ENCODE measurements at regions not wholly inside any gene's neighbourhood (a gene's known extent, or its start where the extent isn't known, plus 50 kb on each side); places are given as distances from the start of the nearest gene placed in this dataset.

GRCh38 chr11:62057069-62057468, 66.7 kb upstream of the INCENP start:
- no peak overlapping the region for H3K4me3 ChIP-seq (ENCODE audit: low read length in 3 of 3)
- H3K36me3 ChIP-seq (ENCODE audit: control insufficient read depth in 3 of 3, insufficient read depth in 3 of 3, low read length in 3 of 3), result no peaks in the 10 kb centered on the region
- no peak overlapping the region for H3K9ac ChIP-seq (ENCODE audit: low read depth in 1 of 3, low read length in 3 of 3)
- no peaks in the 10 kb centered on the region for H3K9me3 ChIP-seq (ENCODE audit: control insufficient read depth in 3 of 3, low read length in 3 of 3)
- peaks cover 0 to 2% (median 0%) of the 10 kb centered on the region in 3 donors for H3K4me1 ChIP-seq (ENCODE audit: control insufficient read depth in 3 of 3, insufficient read depth in 3 of 3, low read length in 3 of 3)
- H3K27ac ChIP-seq (ENCODE audit: low read depth, low read length), result no peak overlapping the region
- H3K27me3 ChIP-seq (ENCODE audit: control insufficient read depth in 3 of 3, insufficient read depth in 3 of 3, low read length in 3 of 3), result no peaks in the 10 kb centered on the region

- Histone ChIP-seq H3K9ac (ENCODE audit: low read depth in 1 of 3, low read length in 3 of 3) (no peak overlapping the region), H3K4me1 (ENCODE audit: control insufficient read depth in 3 of 3, insufficient read depth in 3 of 3, low read length in 3 of 3) (peaks cover 0 to 2% (median 0%) of the 10 kb centered on the region in 3 donors), H3K36me3 (ENCODE audit: control insufficient read depth in 3 of 3, insufficient read depth in 3 of 3, low read length in 3 of 3) (no peaks in the 10 kb centered on the region), H3K9me3 (ENCODE audit: control insufficient read depth in 3 of 3, low read length in 3 of 3) (no peaks in the 10 kb centered on the region), H3K4me3 (ENCODE audit: low read length in 3 of 3) (no peak overlapping the region), H3K27me3 (ENCODE audit: control insufficient read depth in 3 of 3, insufficient read depth in 3 of 3, low read length in 3 of 3) (no peaks in the 10 kb centered on the region), H3K27ac (ENCODE audit: low read depth, low read length) (no peak overlapping the region)
Observed at GRCh38 chr11:62055970-62056369, 67.8 kb upstream of the INCENP start.

- Histone ChIP-seq H3K27me3 (ENCODE audit: control insufficient read depth in 3 of 3, insufficient read depth in 3 of 3, low read length in 3 of 3) (no peaks in the 10 kb centered on the region), H3K36me3 (ENCODE audit: control insufficient read depth in 3 of 3, insufficient read depth in 3 of 3, low read length in 3 of 3) (no peaks in the 10 kb centered on the region), H3K4me1 (ENCODE audit: control insufficient read depth in 3 of 3, insufficient read depth in 3 of 3, low read length in 3 of 3) (peaks cover 0 to 2% (median 0%) of the 10 kb centered on the region in 3 donors), H3K27ac (ENCODE audit: low read depth, low read length) (no peak overlapping the region), H3K9ac (ENCODE audit: low read depth in 1 of 3, low read length in 3 of 3) (no peak overlapping the region), H3K4me3 (ENCODE audit: low read length in 3 of 3) (no peak overlapping the region), H3K9me3 (ENCODE audit: control insufficient read depth in 3 of 3, low read length in 3 of 3) (no peaks in the 10 kb centered on the region)
Observed at GRCh38 chr11:62054484-62055121, 69.2 kb upstream of the INCENP start.

GRCh38 chr11:62054081-62054480, 69.7 kb upstream of the INCENP start:
- H3K36me3 ChIP-seq (ENCODE audit: control insufficient read depth in 3 of 3, insufficient read depth in 3 of 3, low read length in 3 of 3), result no peaks in the 10 kb centered on the region
- H3K9ac ChIP-seq (ENCODE audit: low read depth in 1 of 3, low read length in 3 of 3), result no peak overlapping the region
- H3K27ac ChIP-seq (ENCODE audit: low read depth, low read length), result no peak overlapping the region
- H3K4me1 ChIP-seq (ENCODE audit: control insufficient read depth in 3 of 3, insufficient read depth in 3 of 3, low read length in 3 of 3), result peaks cover 0 to 2% (median 0%) of the 10 kb centered on the region in 3 donors
- H3K9me3 ChIP-seq (ENCODE audit: control insufficient read depth in 3 of 3, low read length in 3 of 3), result no peaks in the 10 kb centered on the region
- H3K27me3 ChIP-seq (ENCODE audit: control insufficient read depth in 3 of 3, insufficient read depth in 3 of 3, low read length in 3 of 3), result no peaks in the 10 kb centered on the region
- no peak overlapping the region for H3K4me3 ChIP-seq (ENCODE audit: low read length in 3 of 3)

GRCh38 chr11:62050716-62051115, 73.1 kb upstream of the INCENP start:
- Histone ChIP-seq H3K27ac (ENCODE audit: low read depth, low read length) (no peak overlapping the region), H3K9me3 (ENCODE audit: control insufficient read depth in 3 of 3, low read length in 3 of 3) (no peaks in the 10 kb centered on the region), H3K36me3 (ENCODE audit: control insufficient read depth in 3 of 3, insufficient read depth in 3 of 3, low read length in 3 of 3) (no peaks in the 10 kb centered on the region), H3K27me3 (ENCODE audit: control insufficient read depth in 3 of 3, insufficient read depth in 3 of 3, low read length in 3 of 3) (no peaks in the 10 kb centered on the region), H3K4me3 (ENCODE audit: low read length in 3 of 3) (no peak overlapping the region), H3K4me1 (ENCODE audit: control insufficient read depth in 3 of 3, insufficient read depth in 3 of 3, low read length in 3 of 3) (no peaks in the 10 kb centered on the region), H3K9ac (ENCODE audit: low read depth in 1 of 3, low read length in 3 of 3) (no peak overlapping the region)

- no peak overlapping the region for H3K9ac ChIP-seq (ENCODE audit: low read depth in 1 of 3, low read length in 3 of 3)
- no peak overlapping the region for H3K27ac ChIP-seq (ENCODE audit: low read depth, low read length)
- no peaks in the 10 kb centered on the region for H3K27me3 ChIP-seq (ENCODE audit: control insufficient read depth in 3 of 3, insufficient read depth in 3 of 3, low read length in 3 of 3)
- H3K36me3 ChIP-seq (ENCODE audit: control insufficient read depth in 3 of 3, insufficient read depth in 3 of 3, low read length in 3 of 3), result no peaks in the 10 kb centered on the region
- no peaks in the 10 kb centered on the region for H3K4me1 ChIP-seq (ENCODE audit: control insufficient read depth in 3 of 3, insufficient read depth in 3 of 3, low read length in 3 of 3)
- no peaks in the 10 kb centered on the region for H3K9me3 ChIP-seq (ENCODE audit: control insufficient read depth in 3 of 3, low read length in 3 of 3)
- H3K4me3 ChIP-seq (ENCODE audit: low read length in 3 of 3), result no peak overlapping the region
Observed at GRCh38 chr11:62048100-62048499, 75.7 kb upstream of the INCENP start.

GRCh38 chr11:62046568-62047100, 77.2 kb upstream of the INCENP start:
- H3K27me3 ChIP-seq (ENCODE audit: control insufficient read depth in 3 of 3, insufficient read depth in 3 of 3, low read length in 3 of 3), result no peaks in the 10 kb centered on the region
- H3K4me1 ChIP-seq (ENCODE audit: control insufficient read depth in 3 of 3, insufficient read depth in 3 of 3, low read length in 3 of 3), result peaks cover 0 to 4% (median 0%) of the 10 kb centered on the region in 3 donors
- H3K4me3 ChIP-seq (ENCODE audit: low read length in 3 of 3), result no peak overlapping the region
- no peak overlapping the region for H3K9ac ChIP-seq (ENCODE audit: low read depth in 1 of 3, low read length in 3 of 3)
- H3K27ac ChIP-seq (ENCODE audit: low read depth, low read length), result no peak overlapping the region
- H3K9me3 ChIP-seq (ENCODE audit: control insufficient read depth in 3 of 3, low read length in 3 of 3), result no peaks in the 10 kb centered on the region
- no peaks in the 10 kb centered on the region for H3K36me3 ChIP-seq (ENCODE audit: control insufficient read depth in 3 of 3, insufficient read depth in 3 of 3, low read length in 3 of 3)

- H3K27ac ChIP-seq (ENCODE audit: low read depth, low read length), result no peak overlapping the region
- peaks cover 0 to 4% (median 0%) of the 10 kb centered on the region in 3 donors for H3K4me1 ChIP-seq (ENCODE audit: control insufficient read depth in 3 of 3, insufficient read depth in 3 of 3, low read length in 3 of 3)
- H3K4me3 ChIP-seq (ENCODE audit: low read length in 3 of 3), result no peak overlapping the region
- no peaks in the 10 kb centered on the region for H3K9me3 ChIP-seq (ENCODE audit: control insufficient read depth in 3 of 3, low read length in 3 of 3)
- H3K9ac ChIP-seq (ENCODE audit: low read depth in 1 of 3, low read length in 3 of 3), result no peak overlapping the region
- H3K27me3 ChIP-seq (ENCODE audit: control insufficient read depth in 3 of 3, insufficient read depth in 3 of 3, low read length in 3 of 3), result peaks cover 0 to 3% (median 0%) of the 10 kb centered on the region in 3 donors
- H3K36me3 ChIP-seq (ENCODE audit: control insufficient read depth in 3 of 3, insufficient read depth in 3 of 3, low read length in 3 of 3), result no peaks in the 10 kb centered on the region
Observed at GRCh38 chr11:62044639-62045121, 77.2 kb upstream of the FTH1 start.

- H3K27me3 ChIP-seq (ENCODE audit: control insufficient read depth in 3 of 3, insufficient read depth in 3 of 3, low read length in 3 of 3), result no peaks in the 10 kb centered on the region
- H3K9me3 ChIP-seq (ENCODE audit: control insufficient read depth in 3 of 3, low read length in 3 of 3), result peaks cover 0 to 6% (median 0%) of the 10 kb centered on the region in 3 donors
- no peak overlapping the region for H3K9ac ChIP-seq (ENCODE audit: low read depth in 1 of 3, low read length in 3 of 3)
Observed at GRCh38 chr11:62035293-62035692, 67.9 kb upstream of the FTH1 start.

GRCh38 chr11:62034036-62034338, 66.6 kb upstream of the FTH1 start:
- no peaks in the 10 kb centered on the region for H3K4me1 ChIP-seq (ENCODE audit: control insufficient read depth in 3 of 3, insufficient read depth in 3 of 3, low read length in 3 of 3)
- no peak overlapping the region for H3K4me3 ChIP-seq (ENCODE audit: low read length in 3 of 3)
- no peaks in the 10 kb centered on the region for H3K36me3 ChIP-seq (ENCODE audit: control insufficient read depth in 3 of 3, insufficient read depth in 3 of 3, low read length in 3 of 3)
- H3K27ac ChIP-seq (ENCODE audit: low read depth, low read length), result no peak overlapping the region
- H3K9me3 ChIP-seq (ENCODE audit: control insufficient read depth in 3 of 3, low read length in 3 of 3), result peaks cover 0 to 6% (median 0%) of the 10 kb centered on the region in 3 donors
- no peak overlapping the region for H3K9ac ChIP-seq (ENCODE audit: low read depth in 1 of 3, low read length in 3 of 3)
- H3K27me3 ChIP-seq (ENCODE audit: control insufficient read depth in 3 of 3, insufficient read depth in 3 of 3, low read length in 3 of 3), result no peaks in the 10 kb centered on the region

More at GRCh38 chr11:62035293-62035692, 67.9 kb upstream of the FTH1 start:
- H3K4me1 ChIP-seq (ENCODE audit: control insufficient read depth in 3 of 3, insufficient read depth in 3 of 3, low read length in 3 of 3), result no peaks in the 10 kb centered on the region
- H3K4me3 ChIP-seq (ENCODE audit: low read length in 3 of 3), result no peak overlapping the region
- H3K27ac ChIP-seq (ENCODE audit: low read depth, low read length), result no peak overlapping the region
- no peaks in the 10 kb centered on the region for H3K36me3 ChIP-seq (ENCODE audit: control insufficient read depth in 3 of 3, insufficient read depth in 3 of 3, low read length in 3 of 3)
